ENCODE measurements at regions not wholly inside any gene's neighbourhood (a gene's known extent, or its start where the extent isn't known, plus 50 kb on each side); places are given as distances from the start of the nearest gene placed in this dataset.

DNA sequence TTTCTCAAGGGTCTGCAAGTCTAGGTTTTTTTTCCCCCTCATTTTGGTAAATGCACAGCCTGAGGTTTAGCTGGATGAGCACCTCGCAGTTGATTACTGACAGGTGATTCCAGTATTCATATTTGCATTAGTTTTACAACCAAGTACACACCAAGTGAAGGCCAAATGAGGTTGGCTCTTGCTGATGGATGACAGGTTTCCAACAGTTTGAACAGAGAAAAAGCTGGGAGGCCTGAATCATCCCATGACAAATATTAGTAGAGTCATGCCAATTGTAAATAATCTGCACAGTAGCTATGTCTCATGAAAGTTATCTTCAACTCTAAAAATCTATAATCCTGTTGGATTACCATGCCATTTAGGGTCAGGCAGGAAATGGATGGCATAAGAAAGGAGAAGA is 399.8 kb downstream of the HTR7 start:
- no peak for DNase-seq (ENCODE audit: low read depth, low spot score)

DNA sequence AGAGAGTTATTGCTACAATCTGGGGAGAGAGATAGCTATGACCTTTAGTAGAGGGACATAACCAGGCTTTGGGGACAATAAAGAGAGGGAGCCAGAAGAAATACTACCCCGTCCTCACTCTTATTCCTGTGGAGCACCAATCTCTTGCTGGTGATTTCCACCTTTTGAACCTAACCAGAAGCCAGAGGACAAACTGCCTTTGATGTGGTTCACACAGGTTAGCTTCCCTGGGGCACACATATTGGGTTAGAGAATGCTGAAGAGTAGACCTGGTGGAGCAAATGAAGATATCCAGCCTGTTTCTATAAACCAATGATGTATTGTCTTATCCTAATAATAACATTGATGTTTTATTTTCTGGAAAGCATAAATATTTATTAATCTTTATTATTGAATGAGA is 399.3 kb downstream of the HTR7 start:
- no peak for DNase-seq (ENCODE audit: low read depth, low spot score)

DNA sequence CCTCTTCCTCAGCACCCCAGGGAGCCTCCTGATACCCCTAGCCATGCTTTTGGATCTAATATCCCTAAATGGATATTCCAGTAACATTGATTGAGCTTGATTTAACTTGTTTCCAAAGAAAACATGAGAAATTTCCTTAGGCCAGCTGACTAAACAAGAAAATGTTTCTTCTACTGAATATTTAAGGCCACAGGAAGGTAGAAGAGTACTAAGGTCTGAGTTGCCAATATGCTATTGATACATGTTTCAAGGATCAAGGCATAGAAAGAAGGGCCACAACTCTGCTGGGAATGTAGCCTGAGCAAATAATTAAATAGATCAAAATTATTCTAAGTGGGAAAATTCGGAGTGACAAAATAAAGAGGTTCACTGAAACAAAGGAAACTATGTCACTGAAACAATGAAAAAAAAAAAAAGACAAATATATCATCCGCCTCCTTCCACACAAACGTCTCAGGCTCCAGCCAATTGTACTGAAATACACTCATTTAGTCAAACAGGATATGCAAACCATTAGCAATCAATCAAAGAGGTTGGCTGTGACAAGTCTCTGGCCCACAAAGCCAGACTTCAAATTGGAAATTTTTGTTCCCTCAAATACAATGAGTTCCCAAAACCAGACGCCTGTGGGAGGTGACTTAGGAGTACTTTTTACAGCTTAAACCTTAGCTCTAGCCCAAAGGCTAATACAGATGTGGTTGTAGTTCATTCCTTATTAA is 396.2 kb downstream of the HTR7 start:
- no peak for DNase-seq (ENCODE audit: low read depth, low spot score)

DNA sequence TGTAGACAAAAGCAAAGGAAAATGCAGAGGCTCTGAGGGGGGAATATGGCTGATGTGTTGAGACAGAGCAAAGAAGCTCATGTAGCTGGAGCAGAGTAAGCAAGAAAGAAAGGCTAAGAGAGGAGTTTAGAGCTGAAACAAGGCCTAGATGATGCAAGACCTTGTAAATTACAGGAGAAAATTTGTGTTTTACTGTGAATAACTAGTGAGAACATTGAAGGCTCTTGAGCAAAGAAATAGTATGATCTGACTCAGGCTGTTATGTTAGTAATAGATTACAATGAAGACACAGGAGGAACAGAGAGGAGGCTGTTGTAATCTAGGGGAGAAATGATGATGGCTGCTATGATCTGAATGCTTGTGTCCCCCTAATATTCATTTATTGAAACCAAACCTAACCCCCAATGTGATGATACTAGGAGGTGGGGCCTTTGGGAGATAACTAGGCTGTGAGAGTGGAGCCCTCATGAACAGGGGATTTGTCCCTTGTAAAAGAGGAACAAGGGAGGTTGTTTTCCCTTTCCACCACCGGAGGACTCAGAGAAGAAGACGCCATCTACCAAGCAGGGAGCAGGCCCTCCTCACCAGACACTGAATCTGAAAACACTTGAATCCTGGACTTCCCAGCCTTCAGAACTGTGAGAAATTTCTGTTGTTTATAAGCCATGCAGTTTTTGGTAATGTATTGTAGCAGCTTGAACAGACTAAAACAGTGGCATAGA is 394.9 kb downstream of the HTR7 start:
- no peak for DNase-seq (ENCODE audit: low read depth, low spot score)

DNA sequence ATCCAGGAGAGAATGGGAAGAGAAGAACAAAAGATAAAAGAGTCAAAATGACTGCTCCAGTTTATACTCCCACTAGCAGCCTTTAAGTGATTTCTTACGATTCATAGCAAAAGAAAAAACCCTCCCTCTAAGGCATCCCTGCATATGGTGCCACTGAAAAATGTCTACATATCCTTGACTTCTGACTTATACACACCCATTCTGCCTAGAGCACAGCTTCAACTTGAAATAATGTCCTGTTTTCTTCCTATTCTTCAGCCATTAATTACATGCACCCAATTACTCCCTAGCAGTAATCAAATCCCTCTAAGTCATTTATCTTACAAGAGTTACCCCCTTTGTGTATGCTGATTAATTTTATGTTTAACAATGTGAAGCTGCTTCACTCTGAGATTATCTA is 393.5 kb downstream of the HTR7 start:
- no peak for DNase-seq (ENCODE audit: low read depth, low spot score)

DNA sequence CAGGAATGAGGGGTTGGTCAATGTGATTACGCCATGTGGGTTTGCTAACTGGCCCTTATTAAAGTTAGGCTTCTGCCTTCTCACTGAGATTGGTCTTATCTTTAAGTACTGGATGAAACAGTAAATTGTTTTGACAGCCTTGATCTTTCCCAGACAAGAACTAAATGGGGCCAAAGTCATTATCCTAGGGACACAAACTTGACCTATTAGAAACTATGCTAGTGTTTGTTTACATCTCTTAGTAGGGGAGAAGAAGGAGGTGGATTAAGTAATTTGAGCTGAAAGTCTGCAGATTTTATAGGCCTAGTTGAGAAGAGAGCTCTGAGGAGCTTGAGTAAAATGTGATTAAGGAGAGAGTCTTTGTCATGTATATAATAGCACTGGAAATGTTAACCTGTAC is 386.9 kb downstream of the HTR7 start:
- DNase-seq (ENCODE audit: low read depth, low spot score): no peak

DNA sequence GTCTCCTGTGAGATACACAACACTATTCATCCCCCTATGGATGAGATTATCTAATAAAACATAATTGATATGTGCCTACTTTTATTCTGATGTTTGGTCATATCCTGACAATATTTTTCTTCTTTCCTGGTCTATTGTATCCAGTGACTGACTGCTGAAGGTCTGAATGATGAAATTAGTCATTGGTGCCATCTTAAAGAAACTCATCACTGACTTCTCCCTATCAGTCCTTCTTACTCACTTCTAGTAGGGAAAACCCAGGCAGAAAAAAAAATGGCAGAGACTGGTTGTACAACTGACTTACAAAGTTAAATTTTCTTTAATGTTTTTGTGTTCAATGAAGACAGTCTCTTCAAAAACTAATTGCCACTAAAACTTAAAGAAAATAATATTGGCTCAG is 377.4 kb downstream of the HTR7 start:
- DNase-seq (ENCODE audit: low read depth, low spot score): no peak

DNA sequence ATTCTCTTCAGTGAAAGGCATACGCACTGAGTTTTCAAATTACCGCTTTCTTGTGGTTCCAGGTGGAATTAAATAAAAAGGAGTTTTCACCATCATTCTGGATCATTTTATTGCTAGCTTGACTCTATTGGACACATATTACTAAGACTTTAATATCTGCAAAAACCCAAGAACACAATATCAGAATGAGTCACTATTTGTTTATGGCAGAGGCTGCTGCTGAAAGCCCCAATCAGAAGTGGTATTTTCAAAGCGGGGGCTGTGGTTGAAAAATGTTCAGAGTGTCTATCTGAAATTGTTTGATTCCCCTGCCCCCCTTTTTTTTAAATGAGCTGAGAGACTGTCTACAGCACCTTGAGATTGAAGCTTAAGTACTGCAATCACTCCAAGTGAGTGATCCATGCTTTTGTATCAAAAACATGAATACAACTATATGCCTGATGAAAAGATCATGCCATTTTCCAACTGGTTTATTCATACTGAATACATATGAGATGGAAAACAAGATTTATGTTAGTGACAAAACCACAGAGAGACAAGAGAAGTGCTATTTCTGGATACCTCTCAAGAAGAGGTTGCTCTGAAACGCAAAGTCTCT is 376.4 kb downstream of the HTR7 start:
- no peak for DNase-seq (ENCODE audit: low read depth, low spot score)

DNA sequence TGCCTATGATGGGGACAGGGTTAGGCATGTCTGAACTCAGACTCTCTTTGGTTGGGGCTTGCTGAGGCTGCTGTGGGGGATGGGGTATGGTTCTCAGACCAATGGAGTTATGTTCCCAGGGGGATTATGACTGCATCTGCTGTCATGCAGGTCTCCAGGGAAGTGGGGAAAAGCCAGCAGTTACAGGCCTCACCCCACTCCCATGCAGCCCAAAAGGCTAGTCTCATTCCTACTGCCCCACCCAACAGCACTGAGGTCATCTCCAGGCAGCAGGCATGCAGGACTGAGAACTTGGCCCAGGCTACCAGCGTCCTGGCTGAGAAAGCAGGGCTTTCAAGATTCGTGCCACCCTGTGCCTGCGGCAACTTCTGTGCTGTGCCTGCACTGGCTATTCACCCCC is 373.3 kb downstream of the HTR7 start:
- DNase-seq (ENCODE audit: low read depth, low spot score): no peak

DNA sequence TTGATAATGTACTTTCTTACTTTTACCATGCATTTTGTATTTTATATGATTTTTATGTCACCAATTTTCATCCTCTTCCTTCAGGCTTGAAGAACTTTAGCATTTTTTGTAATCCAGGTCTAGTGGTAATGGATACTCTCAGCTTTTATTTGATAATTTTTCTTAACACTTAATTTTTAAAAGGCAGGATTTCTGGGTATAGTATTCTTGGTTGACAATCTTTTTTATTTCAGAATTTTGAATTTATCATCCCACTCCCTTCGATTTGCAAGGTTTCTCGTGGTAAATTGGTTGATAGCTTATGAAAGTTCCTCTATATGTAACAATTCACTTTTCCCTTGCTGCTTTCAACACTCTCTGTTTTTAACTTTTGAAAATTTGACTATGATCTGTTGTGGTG is 363.7 kb downstream of the HTR7 start:
- no peak for DNase-seq (ENCODE audit: low read depth, low spot score)

DNA sequence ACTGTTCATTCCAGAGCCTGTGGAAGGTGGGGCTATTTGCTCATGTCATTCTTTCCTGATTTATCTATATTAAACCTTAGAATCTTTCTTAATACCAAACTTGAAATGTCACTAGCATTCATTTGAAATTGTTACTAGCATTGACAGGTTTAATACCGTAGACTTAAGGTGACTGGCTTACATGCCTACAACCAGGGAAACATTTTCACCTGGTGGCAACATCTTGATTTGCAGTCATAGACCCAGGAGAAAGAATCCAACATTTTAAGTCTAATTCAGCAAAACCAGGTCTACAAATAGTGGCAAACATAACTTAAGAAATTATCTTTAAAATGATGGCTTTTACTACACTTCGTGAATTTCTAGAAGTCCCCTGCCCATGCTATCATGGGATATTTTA is 353.7 kb downstream of the HTR7 start:
- DNase-seq (ENCODE audit: low read depth, low spot score): no peak

DNA sequence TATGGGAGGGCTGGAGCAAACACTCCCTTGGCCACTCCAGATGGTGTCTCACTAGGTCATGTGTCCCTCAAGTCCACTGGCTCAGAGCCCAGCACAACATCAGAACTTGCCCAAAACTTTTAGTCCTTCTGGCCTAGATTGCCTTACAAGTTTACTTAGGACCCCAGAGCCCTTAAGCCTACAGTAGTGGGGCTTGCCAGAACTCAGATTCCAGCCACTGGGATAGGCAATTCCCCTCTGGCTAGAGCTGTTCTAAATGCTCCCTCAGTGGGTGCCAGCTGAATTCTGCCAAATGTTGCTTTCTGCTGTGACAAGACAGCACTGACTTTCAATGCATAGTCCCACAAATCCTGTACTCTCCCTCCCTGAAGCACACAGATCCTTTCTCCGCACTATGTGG is 331.1 kb downstream of the HTR7 start:
- no peak for DNase-seq (ENCODE audit: low read depth, low spot score)

DNA sequence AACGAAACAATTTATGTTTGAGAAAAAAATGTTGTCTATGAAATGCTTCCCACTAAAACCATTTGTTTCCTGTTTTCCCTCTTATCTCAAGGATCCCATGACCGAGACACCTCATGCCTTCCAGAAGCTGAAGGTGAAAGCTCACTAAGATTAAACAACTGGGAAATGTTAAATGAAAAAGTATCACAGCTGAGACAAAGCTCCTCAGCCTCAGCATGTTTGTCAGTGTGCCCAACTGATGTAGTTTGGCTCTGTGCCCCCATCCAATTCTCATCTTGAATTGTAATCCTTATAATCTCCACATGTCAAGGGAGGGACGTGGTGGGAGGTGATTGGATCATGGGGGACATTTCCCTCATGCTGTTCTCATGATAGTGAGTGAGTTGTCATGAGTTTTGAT is 327.3 kb downstream of the HTR7 start:
- DNase-seq (ENCODE audit: low read depth, low spot score): no peak

DNA sequence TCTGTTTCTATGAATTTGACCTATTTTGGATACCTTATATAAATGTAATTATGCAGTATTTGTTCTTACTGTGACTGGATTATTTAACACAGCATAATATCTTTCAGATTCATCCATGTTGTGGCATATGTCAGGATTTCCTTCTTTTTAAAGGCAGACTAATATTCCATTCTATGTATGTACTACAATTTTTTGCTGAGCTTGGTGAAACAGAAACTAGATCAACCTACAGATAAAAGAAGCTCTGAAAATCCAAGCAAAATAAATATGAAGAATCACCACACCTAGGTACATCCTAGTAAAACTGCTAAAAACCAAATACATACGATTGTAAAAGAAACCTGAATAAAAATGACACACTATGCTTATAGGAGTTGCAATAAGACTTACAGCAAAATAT is 300.5 kb downstream of the HTR7 start:
- no peak for DNase-seq (ENCODE audit: low read depth, low spot score)

DNA sequence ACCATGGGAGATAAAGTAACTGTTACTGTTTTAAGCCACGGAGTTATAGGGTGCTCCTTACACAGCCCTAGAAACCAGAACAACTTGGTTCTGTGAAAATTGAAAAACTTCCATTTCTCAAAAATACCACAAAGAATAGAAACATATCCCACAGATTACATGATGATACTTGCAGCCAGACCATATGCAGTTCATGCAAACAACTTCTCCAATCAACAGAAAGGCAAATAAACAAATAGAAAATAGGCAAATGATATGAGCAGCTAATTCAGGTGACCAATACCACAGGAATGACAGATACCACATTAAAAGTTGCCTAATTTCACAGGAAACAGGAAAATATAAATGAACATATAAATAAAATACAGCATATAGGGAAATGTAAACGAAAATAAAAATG is 297.5 kb downstream of the HTR7 start:
- no peak for DNase-seq (ENCODE audit: low read depth, low spot score)

DNA sequence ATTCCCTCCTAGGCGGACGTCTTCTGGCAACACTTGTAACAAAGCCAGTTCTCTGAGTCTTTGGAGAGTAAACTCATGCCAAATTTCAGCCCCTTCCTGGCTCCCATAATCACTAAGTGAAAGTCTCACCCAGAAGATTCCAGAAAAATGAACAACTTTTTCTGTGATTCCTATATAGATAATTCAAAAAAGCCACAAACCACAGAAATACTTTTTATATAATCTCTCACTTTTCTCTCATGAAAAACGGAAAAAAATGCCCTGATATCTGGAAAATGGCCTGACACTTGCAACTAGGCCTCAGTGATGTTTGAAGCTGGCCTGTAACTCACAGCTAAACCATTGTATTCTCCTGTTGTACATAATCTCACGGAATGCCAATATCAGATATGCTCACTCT is 296.2 kb downstream of the HTR7 start:
- DNase-seq (ENCODE audit: low read depth, low spot score): no peak

DNA sequence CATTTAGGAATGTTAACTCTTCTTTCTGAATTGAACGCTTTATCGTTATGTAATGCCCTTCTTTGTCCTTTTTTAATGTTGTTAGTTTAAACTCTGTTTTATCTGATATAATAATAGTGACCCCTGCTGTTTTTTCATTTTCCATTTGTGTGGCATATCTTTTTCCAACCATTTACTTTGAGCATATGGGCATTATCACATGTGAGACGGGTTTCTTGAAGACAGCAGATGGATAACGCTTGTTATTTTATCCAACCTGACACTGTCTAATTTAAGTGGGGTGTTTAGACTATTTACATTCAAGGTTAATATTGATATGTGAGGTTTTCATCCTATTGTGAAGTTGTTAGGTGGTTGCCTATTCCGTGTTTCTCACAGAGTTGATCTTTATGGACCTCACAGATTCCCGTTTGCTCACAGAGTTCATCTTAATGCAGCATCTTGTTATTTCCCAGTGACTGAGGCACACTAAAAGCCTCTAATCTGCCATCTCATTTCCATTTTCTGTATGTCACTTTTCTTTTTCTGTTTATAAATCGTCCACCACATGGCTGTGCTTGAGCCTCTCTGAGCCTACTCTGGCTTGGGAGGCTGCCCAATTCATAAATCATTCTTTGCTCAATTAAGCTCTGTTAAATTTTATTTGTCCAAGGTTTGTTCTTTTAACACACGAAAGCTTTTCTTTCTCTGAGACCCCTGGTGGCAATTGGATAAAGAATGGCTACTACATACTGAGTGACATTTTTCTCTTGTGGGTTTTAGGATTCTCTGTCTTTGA is 286.2 kb downstream of the HTR7 start:
- no peak for DNase-seq (ENCODE audit: low read depth, low spot score)

DNA sequence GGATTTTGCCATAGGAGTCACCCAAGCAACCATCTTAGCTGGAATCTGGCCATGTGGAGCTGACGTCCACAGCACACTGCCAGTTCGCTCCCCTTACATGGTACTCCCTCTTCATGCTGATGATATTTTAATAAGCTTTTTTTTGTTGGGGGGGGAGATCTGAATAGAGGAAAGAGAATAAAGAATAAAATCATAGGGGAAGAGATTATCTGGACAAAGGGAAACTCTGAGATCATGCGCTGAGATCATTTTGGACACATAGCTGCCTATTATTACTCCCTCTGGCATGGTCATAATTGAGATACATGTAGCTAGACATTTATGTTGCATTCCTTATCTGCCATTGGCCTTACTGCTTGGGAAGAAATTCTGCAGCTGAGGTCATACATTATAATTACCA is 282.7 kb downstream of the HTR7 start:
- DNase-seq (ENCODE audit: low read depth, low spot score): no peak

DNA sequence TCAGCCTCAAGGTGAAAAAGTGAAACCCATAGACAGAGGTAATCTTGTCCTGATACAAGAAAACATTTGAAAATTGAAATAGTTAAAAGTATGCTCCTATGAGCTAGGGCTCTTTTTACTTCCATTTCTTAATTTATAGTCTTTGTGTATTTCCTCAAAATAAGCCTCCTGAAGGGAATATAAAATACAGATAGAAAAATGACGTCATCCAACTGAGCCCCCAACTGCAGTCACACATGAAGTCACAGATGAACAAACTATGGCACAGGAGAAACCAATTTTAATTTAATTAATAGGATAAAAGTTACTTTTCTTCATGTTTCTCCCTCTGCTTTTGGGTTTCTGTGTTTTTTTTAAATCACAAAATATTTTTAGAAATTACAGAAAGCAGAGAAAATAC is 280.3 kb downstream of the HTR7 start:
- DNase-seq (ENCODE audit: low read depth, low spot score): no peak

DNA sequence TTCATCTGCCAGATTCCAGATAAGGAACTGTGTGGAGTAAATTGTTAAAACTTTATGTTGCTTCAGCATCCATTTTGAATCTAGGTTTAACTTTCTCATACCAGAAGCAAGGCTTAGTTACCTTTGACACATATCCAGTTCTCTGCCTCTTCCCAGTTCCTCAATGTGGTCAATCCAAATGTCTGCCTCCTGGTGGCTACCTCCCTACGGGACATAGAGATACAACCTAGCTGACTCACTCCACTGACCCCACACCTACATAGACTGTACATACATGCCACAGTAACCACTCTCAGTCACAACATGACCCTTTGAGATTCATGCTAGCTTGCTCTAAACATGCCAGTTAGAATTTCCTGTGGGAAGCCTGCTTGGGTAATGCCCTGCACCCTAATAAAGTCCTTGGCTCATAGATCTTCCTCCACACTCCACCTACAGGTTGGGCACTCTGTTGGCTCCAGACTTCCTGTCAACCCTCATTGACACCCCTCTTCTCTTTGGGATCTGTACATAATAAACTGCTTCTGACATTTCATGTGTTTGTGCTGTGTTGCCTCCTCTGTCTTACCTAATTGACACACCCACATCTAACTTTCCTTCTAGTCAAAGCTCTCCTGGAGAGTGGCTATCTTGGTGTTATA is 278.1 kb downstream of the HTR7 start:
- DNase-seq (ENCODE audit: low read depth, low spot score): no peak

DNA sequence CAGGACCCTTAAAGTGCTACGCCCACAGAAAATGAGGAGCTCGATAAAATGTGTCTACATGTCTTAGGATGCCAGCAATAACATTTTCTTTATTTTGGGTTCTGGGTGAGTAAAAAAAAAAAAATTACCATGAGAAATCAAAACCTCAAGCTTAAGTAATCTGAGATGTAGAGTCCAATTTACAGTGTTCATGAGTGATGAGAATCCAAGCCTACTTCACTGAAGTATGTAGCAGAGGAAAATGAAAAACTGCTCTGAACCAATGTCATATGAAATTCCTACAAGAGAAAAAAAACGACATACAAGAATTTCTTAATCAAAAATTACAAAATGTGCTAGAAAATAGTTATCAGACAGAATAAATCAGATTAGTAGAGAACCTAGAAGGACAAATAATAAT is 274.4 kb downstream of the HTR7 start:
- DNase-seq (ENCODE audit: low read depth, low spot score): no peak

DNA sequence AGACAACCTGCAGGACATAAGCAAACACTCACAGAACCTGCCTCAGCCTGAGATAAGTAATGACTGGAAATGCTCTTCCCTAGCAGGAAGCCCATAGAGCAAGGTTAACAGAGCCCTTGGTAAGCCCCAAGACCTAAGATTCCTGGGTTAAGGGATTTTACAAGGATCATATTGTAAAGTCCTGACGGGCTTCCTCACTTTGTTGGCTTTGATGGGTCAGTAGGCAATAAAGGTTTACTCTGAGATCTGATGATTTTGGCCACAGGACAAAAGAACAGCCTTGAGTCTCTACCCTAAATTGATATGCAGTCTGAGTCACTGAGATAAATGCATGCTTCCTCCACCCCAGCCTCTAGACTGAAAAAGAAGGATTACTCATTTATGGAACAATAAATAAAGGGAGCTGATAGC is 270.8 kb downstream of the HTR7 start:
- DNase-seq (ENCODE audit: low read depth, low spot score): no peak

Data from pulmonary artery endothelial cell (primary cell).